ENCODE measurements at regions not wholly inside any gene's neighbourhood (a gene's known extent, or its start where the extent isn't known, plus 50 kb on each side); places are given as distances from the start of the nearest gene placed in this dataset.

- H3K4me1 Mint-ChIP-seq (ENCODE audit: unreplicated experiment): no peaks in the 10 kb centered on the region
- no peaks in the 10 kb centered on the region for H3K27me3 Mint-ChIP-seq (ENCODE audit: unreplicated experiment)
- no peak overlapping the region for H3K4me3 Mint-ChIP-seq (ENCODE audit: unreplicated experiment)
- H3K36me3 Mint-ChIP-seq (ENCODE audit: unreplicated experiment): no peaks in the 10 kb centered on the region
- no peak for DNase-seq (ENCODE audit: extremely low spot score, unreplicated experiment)
- H3K9me3 Mint-ChIP-seq (ENCODE audit: unreplicated experiment): no peaks in the 10 kb centered on the region
- no peak overlapping the region for H3K27ac Mint-ChIP-seq (ENCODE audit: unreplicated experiment)
- no peak for TF ChIP-seq CTCF (IDR thresholded peaks at IDR 0.05)
These were observed 78.9 kb upstream of the CYRIA start for GRCh38 chr2:16744521-16744920.

GRCh38 chr2:16742026-16742425 lies 76.4 kb upstream of the CYRIA start:
- Mint-ChIP-seq H3K9me3 (ENCODE audit: unreplicated experiment) (no peaks in the 10 kb centered on the region), H3K27me3 (ENCODE audit: unreplicated experiment) (no peaks in the 10 kb centered on the region), H3K36me3 (ENCODE audit: unreplicated experiment) (no peaks in the 10 kb centered on the region), H3K27ac (ENCODE audit: unreplicated experiment) (no peak overlapping the region), H3K4me3 (ENCODE audit: unreplicated experiment) (no peak overlapping the region), H3K4me1 (ENCODE audit: unreplicated experiment) (no peaks in the 10 kb centered on the region)
- DNase-seq (ENCODE audit: extremely low spot score, unreplicated experiment): no peak
- TF ChIP-seq CTCF (IDR thresholded peaks at IDR 0.05): no peak

- H3K36me3 Mint-ChIP-seq (ENCODE audit: unreplicated experiment): no peaks in the 10 kb centered on the region
- no peaks in the 10 kb centered on the region for H3K4me1 Mint-ChIP-seq (ENCODE audit: unreplicated experiment)
- H3K9me3 Mint-ChIP-seq (ENCODE audit: unreplicated experiment): no peaks in the 10 kb centered on the region
- TF ChIP-seq CTCF (IDR thresholded peaks at IDR 0.05): no peak
- no peak for DNase-seq (ENCODE audit: extremely low spot score, unreplicated experiment)
- no peak overlapping the region for H3K27ac Mint-ChIP-seq (ENCODE audit: unreplicated experiment)
- H3K27me3 Mint-ChIP-seq (ENCODE audit: unreplicated experiment): no peaks in the 10 kb centered on the region
- no peak overlapping the region for H3K4me3 Mint-ChIP-seq (ENCODE audit: unreplicated experiment)
These were observed 75.9 kb upstream of the CYRIA start for GRCh38 chr2:16741498-16741897.

- Mint-ChIP-seq H3K27ac (ENCODE audit: unreplicated experiment) (no peak overlapping the region), H3K4me1 (ENCODE audit: unreplicated experiment) (no peaks in the 10 kb centered on the region), H3K9me3 (ENCODE audit: unreplicated experiment) (no peaks in the 10 kb centered on the region), H3K36me3 (ENCODE audit: unreplicated experiment) (no peaks in the 10 kb centered on the region), H3K27me3 (ENCODE audit: unreplicated experiment) (peaks cover 3% of the 10 kb centered on the region), H3K4me3 (ENCODE audit: unreplicated experiment) (no peak overlapping the region)
- no peak for DNase-seq (ENCODE audit: extremely low spot score, unreplicated experiment)
- TF ChIP-seq CTCF (IDR thresholded peaks at IDR 0.05): no peak
These were observed 74.3 kb upstream of the CYRIA start for GRCh38 chr2:16739778-16740581.

- H3K9me3 Mint-ChIP-seq (ENCODE audit: unreplicated experiment): no peaks in the 10 kb centered on the region
- no peak for DNase-seq (ENCODE audit: extremely low spot score, unreplicated experiment)
- TF ChIP-seq CTCF (IDR thresholded peaks at IDR 0.05): no peak
- H3K27me3 Mint-ChIP-seq (ENCODE audit: unreplicated experiment): peaks cover 3% of the 10 kb centered on the region
- no peak overlapping the region for H3K27ac Mint-ChIP-seq (ENCODE audit: unreplicated experiment)
- no peaks in the 10 kb centered on the region for H3K36me3 Mint-ChIP-seq (ENCODE audit: unreplicated experiment)
- no peak overlapping the region for H3K4me3 Mint-ChIP-seq (ENCODE audit: unreplicated experiment)
- no peaks in the 10 kb centered on the region for H3K4me1 Mint-ChIP-seq (ENCODE audit: unreplicated experiment)
These were observed 73.0 kb upstream of the CYRIA start for GRCh38 chr2:16738361-16739225.

All from osteocyte (in vitro differentiated cells).